ENCODE measurements at regions not wholly inside any gene's neighbourhood (a gene's known extent, or its start where the extent isn't known, plus 50 kb on each side); places are given as distances from the start of the nearest gene placed in this dataset.

DNA sequence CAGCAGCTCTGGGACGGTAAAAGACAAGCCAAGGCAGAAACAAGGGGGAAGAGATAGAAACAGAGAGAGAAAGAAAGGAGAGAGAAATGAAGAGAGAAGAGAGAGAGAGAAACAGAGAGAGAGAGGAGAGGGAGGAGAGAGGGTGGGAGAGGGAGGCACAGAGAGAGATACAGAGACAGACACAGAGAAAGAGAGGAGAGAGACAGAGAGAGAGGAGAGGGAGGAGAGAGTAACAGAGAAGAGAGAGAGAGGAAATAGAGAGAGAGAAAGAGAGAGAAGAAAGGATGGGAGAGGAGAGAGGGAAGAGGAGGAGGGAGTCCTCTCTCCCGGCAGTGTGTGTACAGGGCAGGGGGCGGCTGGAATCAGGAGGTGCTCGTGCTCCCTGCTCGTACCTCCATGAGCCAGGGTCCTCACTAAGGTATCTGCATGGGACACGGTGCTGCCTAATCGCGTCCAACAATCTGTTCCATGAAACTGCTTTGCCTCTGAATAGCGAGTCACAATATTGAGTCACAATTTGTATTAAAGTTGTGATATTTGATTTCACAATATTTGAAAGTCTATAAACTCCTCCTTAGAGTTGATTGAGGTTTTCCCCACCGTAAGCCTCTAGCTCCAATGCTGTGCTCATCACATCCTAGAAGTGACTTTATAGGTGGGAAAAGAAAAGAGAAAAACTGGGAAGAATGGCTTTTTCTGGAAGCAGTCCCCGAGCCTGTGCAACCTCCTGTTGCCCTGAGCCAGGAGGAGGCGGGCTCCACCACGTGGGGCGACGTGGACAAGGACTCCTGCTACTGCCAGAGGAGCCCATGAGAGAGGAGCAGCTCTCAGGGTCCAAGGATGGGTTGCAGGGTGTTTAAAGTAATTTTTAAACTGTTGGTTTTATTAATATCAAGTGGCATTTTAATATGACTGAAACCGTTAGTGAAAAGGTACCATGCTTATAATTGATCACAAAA, 81.7 kb upstream of the ARHGEF7 start:
- H3K4me1 ChIP-seq (ENCODE audit: control insufficient read depth in 1 of 2, insufficient read depth in 2 of 2, low read length in 2 of 2): no peaks in the 10 kb centered on the region
- H3K4me3 ChIP-seq (ENCODE audit: low read length in 2 of 2): no peak overlapping the region
- DNase-seq (no peak), ATAC-seq (ENCODE audit: low FRiP score) (no peak)
- intact Hi-C loops (cut with DNase I): no loop called here
- H3K9me3 ChIP-seq (ENCODE audit: control insufficient read depth, low read length): no peaks in the 10 kb centered on the region
- no peak overlapping the region for H3K27ac ChIP-seq (ENCODE audit: low read depth in 1 of 2, low read length in 2 of 2)
- WGBS, 2 donors: 52 to 59% methylated on average over 16 of the region's 16 CpGs
- H3K36me3 ChIP-seq (ENCODE audit: control insufficient read depth in 1 of 2, insufficient read depth in 2 of 2, low read length in 1 of 2): no peaks in the 10 kb centered on the region
- H3K27me3 ChIP-seq (ENCODE audit: control insufficient read depth in 1 of 2, insufficient read depth in 2 of 2, low read length in 1 of 2): no peaks in the 10 kb centered on the region

DNA sequence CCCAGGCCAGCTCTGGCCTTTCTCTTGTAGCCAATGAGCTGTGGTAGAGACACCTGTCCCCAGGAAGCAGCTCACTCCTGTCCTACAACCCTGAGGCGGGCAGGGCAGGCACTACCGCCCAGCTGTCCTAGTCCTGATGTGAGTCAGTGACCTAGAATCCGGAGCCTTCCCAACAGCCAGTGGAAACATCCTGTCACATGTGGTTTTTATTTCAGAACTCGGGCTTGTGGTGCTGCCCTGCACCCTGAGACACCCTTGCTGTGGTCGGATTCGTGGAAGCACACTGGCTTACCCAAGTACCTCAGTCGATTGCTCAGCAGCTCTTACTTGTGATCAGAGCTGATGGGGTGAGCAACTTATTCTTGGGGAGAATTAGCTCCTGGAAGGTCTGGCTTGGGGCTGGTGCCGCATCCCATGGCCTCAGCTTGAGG, 83.6 kb upstream of the ARHGEF7 start:
- no peak overlapping the region for H3K27ac ChIP-seq (ENCODE audit: low read depth in 1 of 2, low read length in 2 of 2)
- no peak for DNase-seq
- no peak overlapping the region for H3K4me3 ChIP-seq (ENCODE audit: low read length in 2 of 2)
- 82 to 89% methylated on average over 8 of the region's 8 CpGs for WGBS, 2 donors
- no peaks in the 10 kb centered on the region for H3K4me1 ChIP-seq (ENCODE audit: control insufficient read depth in 1 of 2, insufficient read depth in 2 of 2, low read length in 2 of 2)
- no peak for ATAC-seq (ENCODE audit: low FRiP score)
- intact Hi-C loops (cut with DNase I): no loop called here
- no peaks in the 10 kb centered on the region for H3K9me3 ChIP-seq (ENCODE audit: control insufficient read depth, low read length)
- H3K27me3 ChIP-seq (ENCODE audit: control insufficient read depth in 1 of 2, insufficient read depth in 2 of 2, low read length in 1 of 2): no peaks in the 10 kb centered on the region
- no peaks in the 10 kb centered on the region for H3K36me3 ChIP-seq (ENCODE audit: control insufficient read depth in 1 of 2, insufficient read depth in 2 of 2, low read length in 1 of 2)

DNA sequence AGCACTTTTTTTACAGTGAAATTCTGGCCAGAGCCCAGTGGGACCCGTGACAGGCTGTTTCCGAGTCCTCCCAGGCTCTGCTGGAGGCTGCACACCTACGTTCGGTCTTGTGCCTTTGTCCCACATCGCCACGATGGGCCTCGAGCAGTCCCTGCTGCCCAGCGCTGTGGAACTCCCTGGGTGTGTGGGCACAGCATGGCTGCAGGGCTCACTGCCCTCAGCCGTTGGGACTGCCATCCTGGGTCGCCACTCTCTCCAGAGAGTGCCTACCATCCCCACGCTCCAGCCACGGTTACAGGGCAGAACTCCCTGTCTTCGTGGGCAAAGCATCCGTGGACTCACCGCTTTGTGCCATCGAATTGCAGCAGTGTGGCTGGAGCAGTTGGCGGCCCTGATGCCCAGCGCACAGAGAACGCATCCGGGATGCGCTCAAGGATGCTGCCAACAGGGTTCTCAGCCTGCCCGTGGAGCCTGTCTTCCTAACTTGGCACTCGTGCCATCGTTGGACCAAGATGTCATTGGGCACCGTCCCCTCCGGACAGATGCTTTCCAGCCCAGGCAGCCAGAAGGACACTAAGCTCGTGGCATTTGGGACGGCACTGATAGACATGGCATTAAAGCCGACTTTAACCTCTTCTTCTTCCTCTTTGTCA, 85.0 kb upstream of the ARHGEF7 start:
- Histone ChIP-seq H3K4me1 (ENCODE audit: control insufficient read depth in 1 of 2, insufficient read depth in 2 of 2, low read length in 2 of 2) (no peaks in the 10 kb centered on the region), H3K4me3 (ENCODE audit: low read length in 2 of 2) (no peak overlapping the region), H3K36me3 (ENCODE audit: control insufficient read depth in 1 of 2, insufficient read depth in 2 of 2, low read length in 1 of 2) (no peaks in the 10 kb centered on the region), H3K27me3 (ENCODE audit: control insufficient read depth in 1 of 2, insufficient read depth in 2 of 2, low read length in 1 of 2) (no peaks in the 10 kb centered on the region), H3K9me3 (ENCODE audit: control insufficient read depth, low read length) (no peaks in the 10 kb centered on the region), H3K27ac (ENCODE audit: low read depth in 1 of 2, low read length in 2 of 2) (no peak overlapping the region)
- ATAC-seq (ENCODE audit: low FRiP score): no peak
- intact Hi-C loops (cut with DNase I): no loop called here
- 92 to 93% methylated on average over 29 of the region's 29 CpGs for WGBS, 2 donors
- no peak for DNase-seq

DNA sequence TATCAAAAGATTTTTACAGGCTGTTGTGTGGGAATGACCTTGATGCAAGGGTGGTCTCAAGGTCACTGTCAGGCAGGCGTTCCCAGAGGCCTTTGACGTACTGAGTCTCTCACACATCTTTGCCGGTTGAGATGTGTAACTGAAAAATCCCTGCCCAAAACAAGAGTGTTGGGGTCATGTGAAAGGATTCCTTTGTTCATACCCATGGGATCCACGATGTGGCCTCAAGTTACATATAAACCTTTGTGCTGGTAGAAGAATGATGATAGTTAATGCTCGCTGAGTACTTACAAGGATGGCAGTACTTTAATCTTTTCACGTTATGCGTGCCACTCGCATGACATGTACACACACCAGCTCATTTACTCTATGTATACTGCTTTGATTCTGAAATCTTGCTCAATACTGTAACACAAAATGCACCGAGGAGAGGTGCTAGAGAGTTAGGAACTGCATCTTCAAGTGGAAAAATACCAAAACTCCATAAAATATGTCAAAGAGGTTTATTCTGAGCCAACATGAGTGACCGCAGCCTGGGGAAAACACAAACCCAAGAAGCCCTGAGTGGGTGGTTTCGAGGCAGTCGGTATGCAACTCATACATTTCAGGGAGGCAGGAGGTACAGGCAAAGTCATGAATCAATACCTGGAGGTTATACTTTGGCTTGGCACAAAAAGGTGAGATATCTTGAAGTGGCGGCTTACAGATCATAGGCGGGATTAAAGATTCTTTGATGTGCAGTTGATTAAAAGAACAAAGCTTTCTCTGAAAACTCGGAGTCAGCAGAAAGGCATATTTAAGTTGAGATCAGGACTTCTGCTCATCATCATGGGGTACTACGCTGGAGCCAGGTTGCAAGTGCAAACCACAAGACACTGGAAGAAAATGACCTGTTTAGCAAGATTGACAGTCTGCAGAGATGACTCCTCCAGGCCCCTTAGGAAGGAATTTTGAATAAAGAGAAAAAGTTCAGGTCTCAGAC, 87.4 kb upstream of the ARHGEF7 start:
- 79 to 82% methylated on average over 16 of the region's 16 CpGs for WGBS, 2 donors
- ATAC-seq (ENCODE audit: low FRiP score): no peak
- Histone ChIP-seq H3K4me3 (ENCODE audit: low read length in 2 of 2) (no peak overlapping the region), H3K27me3 (ENCODE audit: control insufficient read depth in 1 of 2, insufficient read depth in 2 of 2, low read length in 1 of 2) (no peaks in the 10 kb centered on the region), H3K36me3 (ENCODE audit: control insufficient read depth in 1 of 2, insufficient read depth in 2 of 2, low read length in 1 of 2) (no peaks in the 10 kb centered on the region), H3K27ac (ENCODE audit: low read depth in 1 of 2, low read length in 2 of 2) (no peak overlapping the region), H3K9me3 (ENCODE audit: control insufficient read depth, low read length) (no peaks in the 10 kb centered on the region), H3K4me1 (ENCODE audit: control insufficient read depth in 1 of 2, insufficient read depth in 2 of 2, low read length in 2 of 2) (no peaks in the 10 kb centered on the region)
- intact Hi-C loops (cut with DNase I): no loop called here
- DNase-seq: no peak

DNA sequence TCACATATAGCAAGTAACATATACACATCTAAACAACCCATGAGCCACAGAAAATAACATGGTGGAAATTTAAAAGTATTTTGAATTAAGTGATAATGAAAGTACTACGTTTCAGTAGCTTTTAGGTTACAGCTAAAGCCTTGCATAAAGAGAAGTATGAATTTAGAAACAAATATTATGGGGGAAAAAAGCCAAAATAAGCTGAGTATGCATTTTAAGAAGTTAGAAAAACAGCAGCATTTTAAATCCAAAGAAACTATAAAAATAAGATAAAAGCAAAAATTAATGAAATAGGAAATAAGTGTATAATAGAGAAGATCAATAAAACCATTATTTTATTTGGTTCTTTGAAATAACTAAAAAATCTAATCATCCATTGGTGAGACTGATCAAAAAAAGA, 89.8 kb upstream of the ARHGEF7 start:
- intact Hi-C loops (cut with DNase I): no loop called here
- DNase-seq: no peak
- peaks cover 1% of the 10 kb centered on the region for H3K9me3 ChIP-seq (ENCODE audit: control insufficient read depth, low read length)
- 71 to 77% methylated on average over 1 of the region's 1 CpG for WGBS, 2 donors
- no peak overlapping the region for H3K4me3 ChIP-seq (ENCODE audit: low read length in 2 of 2)
- no peaks in the 10 kb centered on the region for H3K27me3 ChIP-seq (ENCODE audit: control insufficient read depth in 1 of 2, insufficient read depth in 2 of 2, low read length in 1 of 2)
- H3K4me1 ChIP-seq (ENCODE audit: control insufficient read depth in 1 of 2, insufficient read depth in 2 of 2, low read length in 2 of 2): no peaks in the 10 kb centered on the region
- no peak for ATAC-seq (ENCODE audit: low FRiP score)
- H3K36me3 ChIP-seq (ENCODE audit: control insufficient read depth in 1 of 2, insufficient read depth in 2 of 2, low read length in 1 of 2): no peaks in the 10 kb centered on the region
- no peak overlapping the region for H3K27ac ChIP-seq (ENCODE audit: low read depth in 1 of 2, low read length in 2 of 2)

DNA sequence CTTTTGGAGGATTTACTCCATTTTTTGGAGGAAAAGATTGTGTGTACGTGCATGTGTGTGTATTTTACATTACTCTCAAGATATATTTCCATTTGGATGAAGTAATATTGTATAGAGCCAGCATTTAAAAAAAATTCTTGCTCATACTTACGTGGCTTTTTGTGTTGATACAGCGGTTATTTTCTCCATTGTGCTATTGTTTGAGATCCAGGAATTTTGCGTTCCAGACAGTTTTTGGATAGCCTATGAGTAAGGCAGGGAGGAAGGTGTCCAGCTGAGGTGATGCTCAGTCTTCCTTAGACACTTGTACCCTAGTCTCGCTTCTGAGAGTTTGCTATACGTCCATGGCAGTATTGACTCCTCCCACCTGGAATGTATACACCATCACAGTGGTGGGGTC, 92.2 kb upstream of the ARHGEF7 start:
- intact Hi-C loops (cut with DNase I): no loop called here
- Histone ChIP-seq H3K4me1 (ENCODE audit: control insufficient read depth in 1 of 2, insufficient read depth in 2 of 2, low read length in 2 of 2) (no peaks in the 10 kb centered on the region), H3K27me3 (ENCODE audit: control insufficient read depth in 1 of 2, insufficient read depth in 2 of 2, low read length in 1 of 2) (no peaks in the 10 kb centered on the region), H3K9me3 (ENCODE audit: control insufficient read depth, low read length) (peaks cover 2% of the 10 kb centered on the region), H3K36me3 (ENCODE audit: control insufficient read depth in 1 of 2, insufficient read depth in 2 of 2, low read length in 1 of 2) (no peaks in the 10 kb centered on the region), H3K27ac (ENCODE audit: low read depth in 1 of 2, low read length in 2 of 2) (no peak overlapping the region), H3K4me3 (ENCODE audit: low read length in 2 of 2) (no peak overlapping the region)
- ATAC-seq (ENCODE audit: low FRiP score) (no peak), DNase-seq (no peak)
- WGBS, 2 donors: 86 to 87% methylated on average over 6 of the region's 6 CpGs

DNA sequence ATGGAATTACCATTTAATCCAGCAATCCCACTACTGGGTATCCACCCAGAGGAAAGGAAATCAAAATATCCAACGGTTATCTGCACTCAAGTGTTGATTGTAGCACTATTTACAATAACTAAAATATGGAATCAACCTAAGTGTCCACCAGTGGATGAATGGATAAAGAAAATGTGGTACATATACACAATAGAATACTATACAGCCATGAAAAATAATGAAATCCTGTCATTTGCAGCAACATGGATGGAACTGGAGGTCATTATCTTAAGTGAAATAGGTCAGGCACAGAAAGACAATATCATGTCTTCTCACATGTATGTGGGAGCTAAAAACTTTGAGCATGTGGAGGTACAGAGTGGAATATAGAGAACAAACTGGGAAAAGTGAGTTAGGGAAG, 92.9 kb upstream of the ARHGEF7 start:
- DNase-seq: no peak
- WGBS, 2 donors: 83 to 90% methylated on average over 1 of the region's 1 CpG
- Histone ChIP-seq H3K4me3 (ENCODE audit: low read length in 2 of 2) (no peak overlapping the region), H3K4me1 (ENCODE audit: control insufficient read depth in 1 of 2, insufficient read depth in 2 of 2, low read length in 2 of 2) (no peaks in the 10 kb centered on the region), H3K36me3 (ENCODE audit: control insufficient read depth in 1 of 2, insufficient read depth in 2 of 2, low read length in 1 of 2) (no peaks in the 10 kb centered on the region), H3K27ac (ENCODE audit: low read depth in 1 of 2, low read length in 2 of 2) (no peak overlapping the region), H3K9me3 (ENCODE audit: control insufficient read depth, low read length) (peaks cover 2% of the 10 kb centered on the region), H3K27me3 (ENCODE audit: control insufficient read depth in 1 of 2, insufficient read depth in 2 of 2, low read length in 1 of 2) (no peaks in the 10 kb centered on the region)
- intact Hi-C loops (cut with DNase I): no loop called here
- no peak for ATAC-seq (ENCODE audit: low FRiP score)

DNA sequence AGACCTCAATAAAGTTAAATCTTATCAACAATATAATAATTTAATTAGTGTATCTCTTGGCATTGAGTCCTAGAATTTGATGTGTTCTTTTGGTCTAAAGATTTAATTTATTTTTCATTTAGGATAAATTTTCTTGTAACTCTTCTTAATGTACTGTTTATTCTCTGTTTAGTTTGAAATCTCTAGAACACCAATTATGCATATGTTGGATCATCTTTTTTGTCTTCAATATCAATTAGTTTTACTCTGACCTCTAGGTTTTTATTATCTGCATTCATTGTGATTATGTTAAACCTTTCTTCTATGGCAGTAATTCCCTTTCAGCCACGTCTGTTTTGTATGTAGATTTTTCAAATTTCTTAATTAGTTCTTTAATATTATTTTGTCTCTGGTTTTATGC, 93.8 kb upstream of the ARHGEF7 start:
- no peaks in the 10 kb centered on the region for H3K36me3 ChIP-seq (ENCODE audit: control insufficient read depth in 1 of 2, insufficient read depth in 2 of 2, low read length in 1 of 2)
- 75 to 95% methylated on average over 1 of the region's 1 CpG for WGBS, 2 donors
- H3K27ac ChIP-seq (ENCODE audit: low read depth in 1 of 2, low read length in 2 of 2): no peak overlapping the region
- H3K9me3 ChIP-seq (ENCODE audit: control insufficient read depth, low read length): peaks cover 2% of the 10 kb centered on the region
- no peak for DNase-seq
- no peaks in the 10 kb centered on the region for H3K27me3 ChIP-seq (ENCODE audit: control insufficient read depth in 1 of 2, insufficient read depth in 2 of 2, low read length in 1 of 2)
- intact Hi-C loops (cut with DNase I): no loop called here
- no peaks in the 10 kb centered on the region for H3K4me1 ChIP-seq (ENCODE audit: control insufficient read depth in 1 of 2, insufficient read depth in 2 of 2, low read length in 2 of 2)
- ATAC-seq (ENCODE audit: low FRiP score): no peak
- no peak overlapping the region for H3K4me3 ChIP-seq (ENCODE audit: low read length in 2 of 2)

Measured in aorta (tissue), 5 donors.